H1 (cell line): ENCODE measurements at regions not wholly inside any gene's neighbourhood (a gene's known extent, or its start where the extent isn't known, plus 50 kb on each side); places are given as distances from the start of the nearest gene placed in this dataset.

ENCODE experiments used
- CTCF ChIA-PET: fragments of 300-600 bp; sonication (Branson Sonifier 250); formaldehyde crosslinking; loops from one replicate; lab custom pipeline; 2021; ENCODE audit not compliant: partially characterized antibody; lab: Charles Lee
- POLR2A ChIA-PET: fragments of 300-600 bp; sonication (Branson Sonifier 250); formaldehyde crosslinking; loops from one replicate; lab custom pipeline; 2021; ENCODE audit warnings: inconsistent platforms; ENCODE audit not compliant: partially characterized antibody; lab: Charles Lee
- DNase-seq, 2 experiments: peaks; one replicate each; pipeline versions ENCODE4 v3.0.0 to v3.0.0-alpha.2; 2010 to 2022; ENCODE audit warnings: low spot score in 2 of 2, low read depth in 1 of 2, mixed read lengths in 1 of 2
- FAIRE-seq: peaks from 2 replicates; lab custom pipeline; 2011; peaks lifted over from hg19 to GRCh38; lab: Jason Lieb, UNC
- H2AFZ ChIP-seq: 2 replicates; pipeline ENCODE4 v1.8.1; 2012; ENCODE audit warnings: low read length, inconsistent platforms
- H2AK5ac ChIP-seq: 2 replicates; pipeline ENCODE4 v1.6.1; 2013; ENCODE audit warnings: low read depth, low read length
- H2BK120ac ChIP-seq: replicated peaks from 2 replicates; pipeline ENCODE3; 2013; ENCODE audit warnings: low read depth, low read length, inconsistent platforms
- H2BK12ac ChIP-seq: 2 replicates; pipeline ENCODE4 v1.6.1; 2013; ENCODE audit warnings: low read depth, low read length
- H2BK15ac ChIP-seq: 2 replicates; pipeline ENCODE4 v1.6.1; 2013; ENCODE audit warnings: low read length
- H2BK20ac ChIP-seq: 2 replicates; pipeline ENCODE4 v1.6.1; 2013; ENCODE audit warnings: low read length
- H2BK5ac ChIP-seq: 2 replicates; pipeline ENCODE4 v1.6.1; 2013; ENCODE audit warnings: low read depth, low read length
- H3K14ac ChIP-seq: 2 replicates; pipeline ENCODE4 v1.6.1; 2013; ENCODE audit warnings: inconsistent platforms; ENCODE audit not compliant: insufficient read length
- H3K18ac ChIP-seq: 2 replicates; pipeline ENCODE4 v1.6.1; 2013; ENCODE audit warnings: low read length; ENCODE audit errors: extremely low read depth
- H3K23ac ChIP-seq: 2 replicates; pipeline ENCODE4 v1.6.1; 2013; ENCODE audit warnings: inconsistent platforms; ENCODE audit not compliant: insufficient read length
- H3K23me2 ChIP-seq: 2 replicates; pipeline ENCODE4 v1.6.1; 2013; ENCODE audit warnings: low read depth, low read length
- H3K27ac ChIP-seq: 2 replicates; pipeline ENCODE4 v1.6.1; 2011; ENCODE audit warnings: low read depth, low read length, inconsistent platforms
- H3K27me3 ChIP-seq, 4 experiments: replicated peaks in 1 of 4; 1 replicate in 1 of 4; 2 replicates in 3 of 4; pipeline versions ENCODE4 v1.6.1 to v1.8.1; 2011 to 2013; ENCODE audit warnings: low read length in 3 of 4, mild to moderate bottlenecking in 3 of 4, inconsistent platforms in 2 of 4, mixed read lengths in 2 of 4, moderate library complexity in 1 of 4; ENCODE audit not compliant: control insufficient read depth in 3 of 4, insufficient read depth in 3 of 4; ENCODE audit errors: extremely low read depth in 1 of 4
- H3K36me3 ChIP-seq, 4 experiments: 2 replicates each; pipeline versions ENCODE4 v1.6.1 to v1.8.1; 2011 to 2013; ENCODE audit warnings: mild to moderate bottlenecking in 4 of 4, low read length in 3 of 4, moderate library complexity in 2 of 4, control low read depth in 1 of 4, inconsistent platforms in 1 of 4; ENCODE audit not compliant: insufficient read depth in 4 of 4, control insufficient read depth in 2 of 4
- H3K4ac ChIP-seq: replicated peaks from 2 replicates; pipeline ENCODE3; 2013; ENCODE audit warnings: low read length, low read depth, mixed read lengths, inconsistent platforms; ENCODE audit not compliant: insufficient read length
- H3K4me1 ChIP-seq, 4 experiments: replicated peaks in 1 of 4; 1 replicate in 1 of 4; 2 replicates in 3 of 4; pipeline versions ENCODE4 v1.6.1 to v1.8.1; 2011 to 2013; ENCODE audit warnings: low read length in 3 of 4, inconsistent platforms in 2 of 4, mixed read lengths in 1 of 4; ENCODE audit not compliant: insufficient read depth in 4 of 4, control insufficient read depth in 3 of 4
- H3K4me2 ChIP-seq, 2 experiments: 2 replicates each; pipeline versions ENCODE4 v1.6.1 to v1.8.1; 2011 to 2013; ENCODE audit warnings: low read depth in 2 of 2, low read length in 2 of 2, control low read depth in 1 of 2, inconsistent platforms in 1 of 2, mild to moderate bottlenecking in 1 of 2; ENCODE audit not compliant: insufficient read depth in 1 of 2
- H3K4me3 ChIP-seq, 4 experiments: fragments of 200-600, 300-600 bp in 1 of 4; sonication (generic), shearing (Covaris generic), sonication (Bioruptor Twin) in 1 of 4; 2 replicates each; pipeline versions ENCODE4 v1.5.1 to v1.8.1; 2011 to 2016; ENCODE audit warnings: low read length in 4 of 4, low read depth in 3 of 4, control low read depth in 2 of 4, inconsistent platforms in 2 of 4, mild to moderate bottlenecking in 2 of 4, mixed read lengths in 1 of 4, moderate library complexity in 1 of 4; ENCODE audit not compliant: insufficient read depth in 2 of 4; ENCODE audit errors: extremely low read depth in 1 of 4
- H3K56ac ChIP-seq: replicated peaks from 2 replicates; pipeline ENCODE3; 2013; ENCODE audit warnings: low read depth, mild to moderate bottlenecking, mixed read lengths, low read length, inconsistent platforms; ENCODE audit not compliant: insufficient read length
- H3K79me1 ChIP-seq: 2 replicates; pipeline ENCODE4 v1.6.1; 2013; ENCODE audit warnings: low read depth, low read length, control low read depth
- H3K79me2 ChIP-seq, 2 experiments: 2 replicates each; pipeline versions ENCODE4 v1.6.1 to v1.8.1; 2012 to 2013; ENCODE audit warnings: low read length in 2 of 2, mild to moderate bottlenecking in 2 of 2, inconsistent platforms in 1 of 2; ENCODE audit not compliant: insufficient read depth in 2 of 2, control insufficient read depth in 1 of 2
- H3K9ac ChIP-seq, 4 experiments: replicated peaks in 1 of 4; 1 replicate in 1 of 4; 2 replicates in 3 of 4; pipeline versions ENCODE4 v1.6.1 to v1.8.1; 2011 to 2013; ENCODE audit warnings: low read depth in 3 of 4, low read length in 3 of 4, control low read depth in 2 of 4, mild to moderate bottlenecking in 2 of 4, moderate library complexity in 2 of 4, inconsistent platforms in 1 of 4; ENCODE audit errors: extremely low read depth in 1 of 4
- H3K9me3 ChIP-seq, 2 experiments: 2 replicates each; pipeline versions ENCODE4 v1.6.1 to v1.8.1; 2012 to 2013; ENCODE audit warnings: mild to moderate bottlenecking in 2 of 2, moderate library complexity in 2 of 2, control low read depth in 1 of 2, inconsistent platforms in 1 of 2, low read depth in 1 of 2, low read length in 1 of 2, mixed read lengths in 1 of 2; ENCODE audit not compliant: insufficient read depth in 2 of 2
- H4K20me1 ChIP-seq, 2 experiments: replicated peaks in 1 of 2; 2 replicates each; pipeline versions ENCODE3 to v1.8.1; 2011 to 2013; ENCODE audit warnings: inconsistent platforms in 2 of 2, low read length in 2 of 2, mild to moderate bottlenecking in 1 of 2; ENCODE audit not compliant: insufficient read depth in 2 of 2, control insufficient read depth in 1 of 2
- H4K5ac ChIP-seq: 2 replicates; pipeline ENCODE4 v1.6.1; 2013; ENCODE audit warnings: low read length, low read depth, mixed read lengths, inconsistent platforms; ENCODE audit not compliant: insufficient read length
- H4K8ac ChIP-seq: 2 replicates; pipeline ENCODE4 v1.8.0; 2013; ENCODE audit warnings: mild to moderate bottlenecking, moderate library complexity, low read length, inconsistent platforms; ENCODE audit not compliant: insufficient read depth; ENCODE audit errors: extremely low read depth
- H4K91ac ChIP-seq: replicated peaks from 2 replicates; pipeline ENCODE3; 2013; ENCODE audit warnings: low read length, mixed read lengths, inconsistent platforms; ENCODE audit not compliant: insufficient read length
- ATF3 ChIP-seq: IDR thresholded peaks from 2 replicates; pipeline ENCODE4 v1.6.1; 2011; ENCODE audit warnings: low read depth, mild to moderate bottlenecking, low read length; ENCODE audit not compliant: insufficient read depth
- BRCA1 ChIP-seq: IDR thresholded peaks from 2 replicates; pipeline ENCODE4 v1.6.1; 2012; ENCODE audit warnings: low read depth, low read length, improper control_type of control experiment
- CREB1 ChIP-seq: IDR thresholded peaks from 2 replicates; pipeline ENCODE4 v1.6.1; 2012; ENCODE audit warnings: inconsistent platforms
- FOSL1 ChIP-seq: IDR thresholded peaks from 2 replicates; pipeline ENCODE4 v1.6.1; 2011; ENCODE audit warnings: mild to moderate bottlenecking, low read depth, low read length, moderate library complexity; ENCODE audit not compliant: insufficient read depth
- JUND ChIP-seq: IDR thresholded peaks from 2 replicates; pipeline ENCODE4 v1.6.1; 2011; ENCODE audit warnings: mild to moderate bottlenecking, improper control_type of control experiment, low read length
- PHF8 ChIP-seq: fragments of 200-600 bp; sonication (generic); conservative IDR thresholded peaks from 2 replicates; pipeline ENCODE4 v1.7.1; 2012; ENCODE audit warnings: low read depth, mild to moderate bottlenecking, inconsistent platforms, low read length, moderate library complexity
- RBBP5 ChIP-seq: IDR thresholded peaks from 2 replicates; pipeline ENCODE4 v1.7.1; 2012; ENCODE audit warnings: low read depth, mild to moderate bottlenecking, inconsistent platforms, low read length, moderate library complexity, borderline replicate concordance
- SAP30 ChIP-seq: fragments of 300-600 bp; sonication (generic); IDR thresholded peaks from 2 replicates; pipeline ENCODE4 v1.7.1; 2012; ENCODE audit warnings: low read length, moderate library complexity, mild to moderate bottlenecking, inconsistent platforms; ENCODE audit not compliant: insufficient read depth, insufficient replicate concordance
- SP1 ChIP-seq: IDR thresholded peaks from 2 replicates; pipeline ENCODE4 v1.6.1; 2011; ENCODE audit warnings: low read depth, low read length
- TCF12 ChIP-seq: IDR thresholded peaks from 2 replicates; pipeline ENCODE4 v1.6.1; 2011; ENCODE audit warnings: low read depth, mild to moderate bottlenecking, low read length
- YY1 ChIP-seq: IDR thresholded peaks from 2 replicates; pipeline ENCODE4 v1.6.1; 2011; ENCODE audit warnings: low read depth, mild to moderate bottlenecking, low read length
- WGBS, 2 experiments: shearing (Covaris generic) in 1 of 2; methylation state at CpG; one replicate each; pipeline versions ENCODE4 v1.1.6 to v1.1.7; 2013 to 2015; ENCODE audit warnings: low lambda C conversion rate in 2 of 2, mixed read lengths in 2 of 2, inconsistent platforms in 1 of 2, low coverage in 1 of 2, missing lambda C conversion rate in 1 of 2; ENCODE audit not compliant: insufficient replicate concordance in 2 of 2, insufficient coverage in 1 of 2, insufficient read length in 1 of 2; ENCODE audit errors: extremely low coverage in 1 of 2, missing lambda C conversion rate in 1 of 2; 5-methylcytosine and 5-hydroxymethylcytosine counted together

GRCh38 chr7:12870219-12870618 lies 182.8 kb downstream of the ARL4A start:
- Histone ChIP-seq H3K4ac (no peak overlapping the region), H4K20me1 (no peaks in the 10 kb centered on the region), H3K79me1 (no peaks in the 10 kb centered on the region), H2AK5ac (no peak overlapping the region), H3K23me2 (no peaks in the 10 kb centered on the region), H4K5ac (no peak overlapping the region), H2BK20ac (no peak overlapping the region), H3K27me3 (no peaks in the 10 kb centered on the region), H2BK5ac (no peak overlapping the region), H2BK12ac (no peak overlapping the region), H2AFZ (no peak overlapping the region), H3K56ac (no peak overlapping the region), H4K8ac (no peak overlapping the region), H3K36me3 (no peaks in the 10 kb centered on the region), H3K4me3 (no peak overlapping the region), H2BK15ac (no peak overlapping the region), H3K79me2 (no peaks in the 10 kb centered on the region), H3K23ac (no peak overlapping the region), H3K27ac (no peak overlapping the region), H4K91ac (no peak overlapping the region), H2BK120ac (no peak overlapping the region), H3K4me1 (no peaks in the 10 kb centered on the region), H3K4me2 (no peak overlapping the region), H3K9ac (no peak overlapping the region), H3K9me3 (no peaks in the 10 kb centered on the region), H3K14ac (no peak overlapping the region), H3K18ac (no peak overlapping the region)
- ChIA-PET CTCF (interaction anchor here (1.3 kb wide), 1 partner anchor 408 kb away, joined by 3 read pairs; no protein-coding TSS in a partner anchor), POLR2A (no interaction called here)
- DNase-seq (no peak), FAIRE-seq (no peak)
- TF ChIP-seq TCF12 = no peak
- TF ChIP-seq BRCA1 = no peak
- no peak for TF ChIP-seq SAP30
- TF ChIP-seq SP1 = no peak
- no peak for TF ChIP-seq ATF3
- no peak for TF ChIP-seq JUND
- no peak for TF ChIP-seq CREB1
- no peak for TF ChIP-seq FOSL1
- TF ChIP-seq YY1 = no peak
- no peak for TF ChIP-seq RBBP5
- no peak for TF ChIP-seq PHF8
- 89% methylated on average over 1 of the region's 1 CpG; no CpG with 5 or more reads in 1 of the 2 experiments for WGBS, 2 experiments
